ENCODE measurements at regions not wholly inside any gene's neighbourhood (a gene's known extent, or its start where the extent isn't known, plus 50 kb on each side); places are given as distances from the start of the nearest gene placed in this dataset.

GRCh38 chr13:40016953-40017660 lies 361.6 kb downstream of the COG6 start:
- 68 to 84% methylated on average over 7 of the region's 7 CpGs for WGBS, 2 donors
- no peak for DNase-seq
- Histone ChIP-seq H3K27me3 (no peaks in the 10 kb centered on the region), H3K9me3 (no peaks in the 10 kb centered on the region), H3K4me1 (no peaks in the 10 kb centered on the region), H3K36me3 (ENCODE audit: low read depth, missing control alignments) (no peaks in the 10 kb centered on the region), H3K4me3 (no peak overlapping the region), H3K27ac (no peak overlapping the region)
- intact Hi-C loops (cut with DNase I; ENCODE audit: low total_unique reads) = no loop called here
- TF ChIP-seq CTCF (IDR thresholded peaks at IDR 0.05) (no peak), POLR2A (IDR thresholded peaks at IDR 0.05) (no peak)

GRCh38 chr13:40017662-40018262 lies 362.3 kb downstream of the COG6 start:
- intact Hi-C loops (cut with DNase I; ENCODE audit: low total_unique reads) = no loop called here
- WGBS, 2 donors = 73 to 87% methylated on average over 6 of the region's 6 CpGs
- TF ChIP-seq CTCF (IDR thresholded peaks at IDR 0.05) = no peak
- TF ChIP-seq POLR2A (IDR thresholded peaks at IDR 0.05) = no peak

GRCh38 chr13:40023595-40024203 lies 368.2 kb downstream of the COG6 start:
- WGBS, 2 donors = 94 to 98% methylated on average over 3 of the region's 3 CpGs
- Histone ChIP-seq H3K4me3 (no peak overlapping the region), H3K4me1 (peaks cover 4% of the 10 kb centered on the region), H3K27ac (no peak overlapping the region), H3K36me3 (ENCODE audit: low read depth, missing control alignments) (no peaks in the 10 kb centered on the region), H3K9me3 (no peaks in the 10 kb centered on the region), H3K27me3 (no peaks in the 10 kb centered on the region)
- TF ChIP-seq POLR2A (IDR thresholded peaks at IDR 0.05) (no peak), CTCF (IDR thresholded peaks at IDR 0.05) (no peak)
- intact Hi-C loops (cut with DNase I; ENCODE audit: low total_unique reads) = no loop called here
- no peak for DNase-seq

More at GRCh38 chr13:40017662-40018262, 362.3 kb downstream of the COG6 start:
- H3K9me3 ChIP-seq = no peaks in the 10 kb centered on the region
- no peak overlapping the region for H3K27ac ChIP-seq
- no peak for DNase-seq
- no peaks in the 10 kb centered on the region for H3K36me3 ChIP-seq (ENCODE audit: low read depth, missing control alignments)
- H3K4me1 ChIP-seq = no peaks in the 10 kb centered on the region
- H3K4me3 ChIP-seq = no peak overlapping the region
- H3K27me3 ChIP-seq = no peaks in the 10 kb centered on the region

- no peaks in the 10 kb centered on the region for H3K36me3 ChIP-seq (ENCODE audit: low read depth, missing control alignments)
- intact Hi-C loops (cut with DNase I; ENCODE audit: low total_unique reads) = no loop called here
- 95 to 96% methylated on average over 3 of the region's 3 CpGs for WGBS, 2 donors
- no peak for TF ChIP-seq POLR2A (IDR thresholded peaks at IDR 0.05)
- TF ChIP-seq CTCF (IDR thresholded peaks at IDR 0.05) = no peak
- H3K4me1 ChIP-seq = peaks cover 4% of the 10 kb centered on the region
- DNase-seq = no peak
- H3K4me3 ChIP-seq = no peak overlapping the region
- no peaks in the 10 kb centered on the region for H3K9me3 ChIP-seq
- no peaks in the 10 kb centered on the region for H3K27me3 ChIP-seq
- H3K27ac ChIP-seq = no peak overlapping the region
These were observed 368.9 kb downstream of the COG6 start for GRCh38 chr13:40024204-40024966.
